Activated naive CD8-positive, alpha-beta T cell treated with anti-CD3 and anti-CD28 coated beads, Interleukin-2, amount 50 U/mL, for 16 hours (primary cell): ENCODE measurements at regions not wholly inside any gene's neighbourhood (a gene's known extent, or its start where the extent isn't known, plus 50 kb on each side); places are given as distances from the start of the nearest gene placed in this dataset.

Experiments
- DNase-seq: peaks from one replicate; pipeline ENCODE4 v3.0.0-alpha.2; 2020; ENCODE audit warnings: low read depth, low spot score

GRCh38 chr1:234989479-234990327, 138.9 kb downstream of the TOMM20 start:
- DNase-seq = no peak

GRCh38 chr1:234989019-234989418, 139.6 kb downstream of the TOMM20 start:
- DNase-seq = no peak

GRCh38 chr1:234988536-234988935, 140.1 kb downstream of the TOMM20 start:
- DNase-seq = no peak

- DNase-seq = no peak
Measured at GRCh38 chr1:234988155-234988517, 140.5 kb downstream of the TOMM20 start.

GRCh38 chr1:234987415-234988154, 141.1 kb downstream of the TOMM20 start:
- DNase-seq = no peak

- no peak for DNase-seq
Measured at GRCh38 chr1:234986750-234987414, 141.8 kb downstream of the TOMM20 start.

- no peak for DNase-seq
Measured at GRCh38 chr1:234985516-234986294, 142.9 kb downstream of the TOMM20 start.

GRCh38 chr1:234985007-234985370, 143.6 kb downstream of the TOMM20 start:
- DNase-seq = no peak

GRCh38 chr1:234983564-234984238, 144.9 kb downstream of the TOMM20 start:
- no peak for DNase-seq

- DNase-seq = no peak
Measured at GRCh38 chr1:234981758-234982157, 146.9 kb downstream of the TOMM20 start.

- DNase-seq = peak; percentile 44
Measured at GRCh38 chr1:234980645-234981396, 147.8 kb downstream of the TOMM20 start.

GRCh38 chr1:234980291-234980644, 148.4 kb downstream of the TOMM20 start:
- DNase-seq = no peak

GRCh38 chr1:234979296-234980279, 149.0 kb downstream of the TOMM20 start:
- no peak for DNase-seq

- DNase-seq = no peak
Measured at GRCh38 chr1:234978397-234979295, 150.0 kb downstream of the TOMM20 start.

GRCh38 chr1:234977875-234978396, 150.7 kb downstream of the TOMM20 start:
- no peak for DNase-seq

GRCh38 chr1:234976861-234977680, 151.6 kb downstream of the TOMM20 start:
- no peak for DNase-seq
